Activated CD4-positive, alpha-beta T cell treated with anti-CD3 and anti-CD28 coated beads, Interleukin-2, Interleukin-4, amounts not matched to agents 100 ng/mL and 50 ng/mL, durations not matched to agents 16 hours and 8 hours (primary cell): ENCODE measurements at regions not wholly inside any gene's neighbourhood (a gene's known extent, or its start where the extent isn't known, plus 50 kb on each side); places are given as distances from the start of the nearest gene placed in this dataset.

Experiments used
- DNase-seq: peaks from one replicate; pipeline ENCODE4 v3.0.0-alpha.2; 2020; ENCODE audit warnings: low spot score

GRCh38 chr3:70899816-70900215, 587.4 kb upstream of the MDFIC2 start:
- DNase-seq = no peak

GRCh38 chr3:70890020-70890394, 577.6 kb upstream of the MDFIC2 start:
- no peak for DNase-seq

GRCh38 chr3:70889162-70890019, 577.0 kb upstream of the MDFIC2 start:
- DNase-seq = no peak

- no peak for DNase-seq
Measured at GRCh38 chr3:70885636-70886035, 573.2 kb upstream of the MDFIC2 start.

GRCh38 chr3:70882104-70882503, 569.7 kb upstream of the MDFIC2 start:
- DNase-seq = no peak

GRCh38 chr3:70880421-70880820, 568.0 kb upstream of the MDFIC2 start:
- no peak for DNase-seq

- no peak for DNase-seq
Measured at GRCh38 chr3:70876154-70876553, 563.7 kb upstream of the MDFIC2 start.

GRCh38 chr3:70874196-70874595, 561.8 kb upstream of the MDFIC2 start:
- no peak for DNase-seq

GRCh38 chr3:70873686-70874085, 561.2 kb upstream of the MDFIC2 start:
- no peak for DNase-seq

- DNase-seq = no peak
Measured at GRCh38 chr3:70871909-70872656, 559.6 kb upstream of the MDFIC2 start.

GRCh38 chr3:70870576-70870975, 558.1 kb upstream of the MDFIC2 start:
- no peak for DNase-seq

GRCh38 chr3:70868561-70868960, 556.1 kb upstream of the MDFIC2 start:
- no peak for DNase-seq

- no peak for DNase-seq
Measured at GRCh38 chr3:70863049-70863448, 550.6 kb upstream of the MDFIC2 start.

- DNase-seq = no peak
Measured at GRCh38 chr3:70861855-70862254, 549.4 kb upstream of the MDFIC2 start.

- no peak for DNase-seq
Measured at GRCh38 chr3:70861234-70861633, 548.8 kb upstream of the MDFIC2 start.

GRCh38 chr3:70857916-70858315, 545.5 kb upstream of the MDFIC2 start:
- DNase-seq = no peak

GRCh38 chr3:70856414-70857162, 544.1 kb upstream of the MDFIC2 start:
- DNase-seq = peak; percentile 28

GRCh38 chr3:70855149-70855548, 542.7 kb upstream of the MDFIC2 start:
- no peak for DNase-seq

GRCh38 chr3:70854108-70854507, 541.7 kb upstream of the MDFIC2 start:
- no peak for DNase-seq

GRCh38 chr3:70853161-70853944, 540.9 kb upstream of the MDFIC2 start:
- DNase-seq = no peak

- no peak for DNase-seq
Measured at GRCh38 chr3:70849911-70850699, 537.7 kb upstream of the MDFIC2 start.
